GM18499 (cell line): ENCODE measurements at regions not wholly inside any gene's neighbourhood (a gene's known extent, or its start where the extent isn't known, plus 50 kb on each side); places are given as distances from the start of the nearest gene placed in this dataset.

Experiments
- ATAC-seq: cut with Tn5 transposase; IDR thresholded peaks from one replicate; pipeline ENCODE4 v1.9.1; 2021; ENCODE audit warnings: moderate number of reproducible peaks; ENCODE audit not compliant: insufficient read depth, unreplicated experiment

DNA sequence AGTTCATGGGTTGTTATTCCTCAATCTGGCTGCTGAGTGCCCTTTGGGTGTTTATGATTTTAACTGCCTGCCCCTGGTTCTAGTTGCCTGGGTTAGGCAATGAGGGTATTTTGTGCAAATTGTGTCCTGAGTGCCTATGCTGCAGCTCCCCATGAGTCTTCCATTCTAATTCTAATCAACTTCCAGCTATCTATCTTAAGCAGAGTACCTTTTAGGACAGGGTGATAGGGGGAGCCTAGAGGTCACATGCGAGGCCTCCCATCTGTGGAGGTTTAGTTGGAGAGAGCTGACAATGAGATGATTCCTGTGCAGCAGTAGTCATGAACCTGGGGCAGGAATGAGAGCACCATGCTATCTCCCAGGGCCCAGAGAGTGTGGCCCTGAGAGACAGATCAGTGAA, 225.9 kb upstream of the PLEKHG7 start:
- no peak for ATAC-seq

DNA sequence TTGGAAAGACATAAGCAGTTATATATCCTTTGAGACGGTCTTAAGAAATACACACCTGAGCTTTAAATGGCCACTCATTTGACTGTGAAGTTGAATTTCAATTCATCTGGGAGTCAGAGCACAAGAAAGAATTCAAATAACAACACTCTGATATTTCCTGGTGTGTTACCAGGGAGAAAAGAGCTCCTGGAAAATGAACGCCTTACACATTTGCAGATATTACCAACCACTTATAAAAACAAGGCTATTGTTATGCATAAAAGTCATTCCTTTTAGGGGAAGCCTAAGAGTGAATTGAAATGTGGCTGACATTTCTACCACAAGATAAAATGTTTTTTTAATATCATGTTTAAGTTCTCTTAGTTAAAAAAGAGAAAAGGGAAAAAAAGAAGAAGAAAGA, 229.2 kb upstream of the PLEKHG7 start:
- no peak for ATAC-seq

DNA sequence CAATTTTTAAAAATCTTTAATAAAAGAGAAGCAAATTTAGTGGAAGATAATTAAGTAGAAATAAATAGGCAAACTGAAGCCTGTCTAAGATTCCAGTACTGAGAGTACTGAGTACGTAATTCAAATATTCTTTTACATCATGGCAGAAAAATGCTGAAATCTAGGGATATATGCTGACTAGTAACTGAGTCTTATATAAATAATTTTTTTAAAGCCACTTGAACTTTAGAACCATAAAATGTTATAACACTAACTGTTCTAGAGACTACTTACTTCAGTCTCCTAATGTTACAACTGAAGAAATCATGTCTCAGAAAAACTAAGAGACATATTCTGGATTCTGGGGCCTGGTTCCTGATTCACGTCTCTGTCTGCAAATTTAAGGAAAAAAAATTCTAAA, 230.6 kb upstream of the PLEKHG7 start:
- ATAC-seq = no peak

DNA sequence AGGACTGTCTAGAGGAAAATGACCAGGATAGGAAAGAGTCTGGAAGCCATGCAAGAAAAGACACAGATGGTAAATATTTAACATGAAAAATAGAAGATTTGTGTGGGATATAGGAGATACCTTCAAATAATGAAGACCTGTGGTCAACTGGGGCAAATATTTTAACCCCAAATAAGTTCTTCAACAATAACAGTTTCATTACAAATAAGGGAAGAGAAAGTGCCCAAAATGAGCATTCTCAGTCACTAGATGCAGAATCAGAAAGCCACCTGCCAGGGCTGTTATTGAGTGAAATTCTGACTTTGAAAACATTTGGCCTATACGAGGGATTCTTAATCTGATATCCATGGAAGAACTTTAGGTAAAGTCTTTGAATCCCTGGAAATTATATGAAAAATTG, 231.2 kb upstream of the PLEKHG7 start:
- ATAC-seq = peak; percentile 39

DNA sequence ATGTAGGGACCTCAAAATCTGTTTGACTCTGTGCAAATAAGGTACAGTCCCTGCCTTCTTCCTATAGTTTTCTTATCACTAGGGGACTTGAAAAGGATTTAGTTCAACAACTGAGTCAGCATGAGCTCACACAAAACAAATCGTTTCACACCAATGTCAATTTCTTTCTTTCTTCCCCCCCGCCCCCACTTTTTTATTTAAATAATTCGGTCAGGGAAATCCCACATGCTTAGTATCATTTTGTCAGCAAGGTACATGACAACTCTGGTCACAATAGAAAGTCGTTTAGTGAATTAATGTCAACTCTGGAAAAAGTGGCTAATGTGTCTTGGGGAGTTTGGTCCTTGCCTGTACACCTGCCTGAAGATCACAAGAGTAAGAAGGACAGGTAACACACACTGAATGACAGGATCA, 232.2 kb upstream of the PLEKHG7 start:
- ATAC-seq = peak; percentile 29

DNA sequence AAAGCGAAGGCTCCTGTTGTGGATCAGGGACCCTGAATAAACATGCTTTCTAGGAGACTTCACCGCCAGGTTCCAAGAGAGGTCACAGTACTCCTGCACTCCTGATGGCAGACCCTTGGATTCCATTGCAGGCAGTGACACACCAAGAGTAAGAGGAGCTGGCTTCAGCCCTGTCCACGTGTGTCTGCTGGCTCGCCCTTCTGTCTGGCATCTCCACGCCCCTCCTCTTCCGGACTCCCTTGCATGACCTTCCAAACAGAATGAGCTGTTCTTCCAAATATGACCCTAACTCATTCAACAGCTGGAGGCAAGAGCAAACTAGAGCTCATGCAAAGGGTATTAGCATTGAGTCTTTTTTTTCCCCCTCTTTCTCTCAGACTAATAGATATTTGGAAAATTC, 233.0 kb upstream of the PLEKHG7 start:
- ATAC-seq = no peak

DNA sequence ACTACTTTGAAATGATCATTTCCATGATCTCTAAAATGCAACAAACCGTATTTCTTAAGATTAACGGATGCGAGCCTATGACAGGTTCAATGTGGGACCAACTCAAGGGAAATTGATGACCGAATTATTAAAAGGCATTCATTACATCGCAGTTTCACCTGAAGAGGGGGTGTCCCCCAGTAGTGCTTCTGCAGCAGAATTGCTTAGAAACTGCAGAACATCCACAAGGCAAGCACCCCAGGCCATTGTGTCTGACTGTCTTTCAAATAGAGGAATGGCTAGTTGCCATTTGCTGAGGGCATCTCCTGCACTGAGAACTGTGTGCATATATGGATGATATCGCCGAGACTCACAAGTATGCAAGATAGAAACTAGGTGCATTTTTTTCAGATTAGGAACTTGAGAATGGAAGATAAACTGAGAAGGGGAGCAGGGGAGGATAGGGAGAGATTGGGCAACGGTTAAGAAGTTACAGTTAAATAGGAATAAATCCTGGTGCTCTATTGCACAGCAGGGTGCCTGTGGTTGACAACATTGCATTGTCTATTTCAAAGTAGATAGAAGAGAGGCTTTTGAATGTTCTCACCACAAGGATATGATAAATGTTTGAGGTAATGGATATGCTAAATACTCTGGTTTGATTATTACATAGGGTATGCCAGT, 234.3 kb upstream of the PLEKHG7 start:
- ATAC-seq = no peak

DNA sequence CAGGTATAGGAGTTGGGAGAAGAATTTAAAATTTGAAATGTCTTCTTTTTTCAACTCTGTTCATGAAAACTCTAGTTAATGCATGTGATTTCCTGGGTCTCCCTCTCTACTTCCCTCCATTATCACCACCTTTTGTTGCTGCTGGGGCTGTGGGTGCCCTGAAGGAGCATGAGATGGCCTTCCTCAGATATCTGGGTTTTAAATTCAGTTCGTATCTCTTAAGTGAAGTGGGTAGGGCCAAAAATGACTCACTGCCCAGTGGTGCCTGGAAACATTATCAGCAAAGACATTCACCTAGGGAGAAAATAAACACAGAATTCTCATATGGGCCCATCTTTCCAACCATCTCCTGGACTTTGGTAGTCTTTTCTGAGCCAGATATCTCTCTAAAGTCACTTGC, 234.9 kb upstream of the PLEKHG7 start:
- ATAC-seq = no peak

DNA sequence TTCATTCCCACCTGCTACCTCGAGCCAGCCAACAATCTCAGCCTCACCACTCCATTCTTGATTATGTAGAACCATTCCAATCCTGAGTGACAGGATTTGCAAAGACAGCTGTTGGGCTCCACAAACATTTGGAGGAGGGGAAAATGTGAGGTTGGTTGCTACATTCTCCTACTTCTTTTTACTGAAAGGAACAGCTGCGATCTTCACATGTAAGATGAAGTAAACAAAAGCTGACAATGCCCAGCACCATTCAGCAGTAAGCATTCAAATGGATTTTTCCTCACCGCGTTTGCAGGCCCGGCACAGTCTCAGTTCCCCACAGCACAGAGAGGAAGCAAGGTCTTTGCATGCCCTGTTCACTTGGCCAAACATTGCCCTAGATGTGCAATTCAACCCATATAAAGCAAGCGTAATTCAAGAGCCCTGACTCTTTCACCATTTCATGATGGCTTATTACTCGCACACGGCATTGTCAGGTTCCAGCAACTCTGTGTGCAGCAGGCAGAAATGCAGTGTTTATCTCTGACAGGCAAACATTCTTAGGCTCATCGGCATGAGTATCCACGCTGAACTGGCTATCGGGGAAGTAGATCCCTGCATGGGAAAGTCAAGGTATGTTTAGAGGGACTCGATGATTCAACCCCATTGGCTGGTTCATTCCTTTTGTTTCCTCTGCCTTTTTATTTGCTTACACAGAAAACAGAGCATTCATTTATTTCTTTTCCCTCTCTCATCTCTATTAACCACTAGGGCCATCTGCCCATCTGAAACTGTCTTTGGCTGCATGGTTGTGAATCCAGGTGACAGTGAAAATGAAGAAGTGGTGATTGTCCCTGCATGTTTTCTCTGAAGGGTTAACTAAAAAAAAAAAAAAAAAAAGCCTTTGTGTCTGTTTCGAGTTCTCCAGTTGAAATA, 236.1 kb upstream of the PLEKHG7 start:
- ATAC-seq = peak; percentile 27

DNA sequence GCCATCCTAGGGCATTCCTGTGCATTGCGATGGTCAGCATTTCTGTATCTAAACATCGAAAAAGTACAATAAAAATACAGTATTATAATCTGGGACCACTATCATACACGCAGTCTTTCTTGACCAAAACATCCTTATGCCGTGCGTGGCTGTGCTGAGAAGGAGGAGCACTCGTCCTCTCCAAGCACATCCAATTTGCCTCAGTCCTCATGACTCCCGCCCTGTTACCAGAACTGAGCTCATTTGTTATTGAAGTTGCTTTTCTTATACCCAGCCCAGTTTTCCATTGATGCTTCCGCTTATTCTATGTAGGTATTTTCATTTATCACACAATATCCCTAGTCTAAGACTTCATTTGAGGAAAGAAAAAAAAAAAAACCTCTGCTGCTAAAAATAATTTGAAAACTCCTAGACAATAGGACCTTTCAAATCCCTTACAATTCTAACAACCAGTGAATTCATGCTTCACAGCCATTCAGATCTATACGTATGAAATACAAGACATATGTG, 236.9 kb upstream of the PLEKHG7 start:
- ATAC-seq = no peak

DNA sequence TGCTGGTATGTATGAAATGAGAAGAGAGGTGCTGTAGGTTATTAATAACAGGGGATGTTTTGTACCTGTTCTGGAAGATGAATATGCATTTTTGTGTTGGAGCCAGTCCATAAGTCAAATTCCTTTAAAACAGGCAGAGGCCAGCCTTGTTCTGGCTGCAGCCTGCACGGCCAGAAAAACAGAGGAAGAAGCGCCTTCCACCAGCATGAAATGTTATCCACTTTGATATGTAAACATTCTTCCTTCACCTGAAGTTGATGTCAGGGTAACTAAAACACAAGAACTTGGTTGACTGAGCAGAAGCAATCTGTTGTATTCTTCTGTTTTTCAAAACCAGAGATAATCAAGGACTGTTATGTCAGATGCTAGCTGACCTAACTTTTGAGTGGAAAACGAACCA, 237.9 kb upstream of the PLEKHG7 start:
- ATAC-seq = no peak

DNA sequence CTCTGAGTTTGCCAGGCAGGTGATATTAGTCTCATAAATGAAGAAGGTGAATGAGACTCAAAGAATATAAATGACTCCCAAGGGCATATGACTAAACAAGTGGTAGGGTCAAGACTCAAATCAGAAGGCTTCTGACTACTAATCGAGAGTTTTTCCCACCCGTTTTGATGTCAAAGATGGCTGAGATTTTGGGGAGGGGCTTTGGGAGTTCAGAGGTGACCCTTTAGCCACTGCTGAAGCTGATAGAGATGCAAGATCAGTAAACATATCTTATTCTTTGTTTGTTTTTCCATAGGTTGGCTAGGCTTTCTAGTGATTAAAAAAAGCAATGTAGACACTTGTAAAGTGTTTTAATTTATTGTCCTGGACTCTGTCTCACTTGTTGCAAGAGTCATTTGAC, 239.6 kb upstream of the PLEKHG7 start:
- no peak for ATAC-seq

DNA sequence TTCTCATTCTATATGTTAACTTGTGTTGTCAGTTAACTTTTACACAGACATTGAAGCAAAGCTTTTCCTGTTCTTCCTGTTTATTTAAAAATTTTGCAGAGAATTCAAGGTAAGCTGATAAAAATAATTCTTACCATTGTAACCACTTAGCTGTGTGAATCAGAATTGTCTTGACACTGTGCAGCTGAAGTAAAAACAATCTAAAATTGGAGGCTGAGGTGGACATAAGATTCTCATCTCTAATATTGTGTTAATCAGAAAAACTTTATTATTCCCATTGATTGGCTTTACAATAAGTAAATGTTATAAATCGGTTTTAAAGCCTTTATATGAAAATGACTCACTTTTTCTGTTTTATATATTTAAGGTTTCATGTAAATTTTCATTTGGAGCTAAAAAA, 240.3 kb upstream of the PLEKHG7 start:
- no peak for ATAC-seq

DNA sequence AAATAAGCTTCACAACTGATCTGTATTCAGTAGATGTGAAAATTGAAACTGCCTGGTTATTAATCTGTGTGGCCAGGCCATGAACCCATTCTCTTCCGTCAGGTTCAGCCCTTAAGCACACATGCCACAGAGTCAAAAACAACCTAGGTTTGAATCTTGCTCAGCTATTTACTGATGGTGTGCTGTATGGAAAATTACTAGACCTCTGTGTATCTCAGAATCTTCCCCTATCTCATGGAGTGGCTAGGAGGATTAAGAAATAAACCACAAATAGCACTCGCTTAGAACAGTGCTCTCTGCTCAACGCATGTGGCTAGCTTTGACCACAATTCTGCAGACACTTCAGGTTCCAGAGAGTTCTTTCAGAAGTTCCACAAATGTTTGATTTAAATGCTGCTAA, 240.7 kb upstream of the PLEKHG7 start:
- ATAC-seq = peak; percentile 48

DNA sequence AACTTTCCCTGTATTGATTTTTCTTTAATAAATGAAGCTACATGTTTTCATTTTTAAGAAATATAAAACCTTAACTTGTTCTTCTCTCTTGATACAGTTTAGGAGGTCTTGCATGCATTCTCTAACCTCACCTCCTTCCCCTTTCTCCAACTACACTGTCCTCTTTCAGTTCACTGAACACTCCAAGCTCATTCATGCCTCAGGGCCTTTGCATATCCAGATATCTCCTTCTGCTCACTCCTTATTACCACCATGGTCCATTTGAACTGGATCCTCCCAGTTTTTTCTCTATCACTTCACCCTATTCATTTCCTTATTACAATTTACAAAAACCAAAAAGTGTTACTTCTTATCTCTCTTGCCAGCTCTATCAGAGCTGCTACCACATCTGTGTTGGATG, 242.9 kb upstream of the PLEKHG7 start:
- no peak for ATAC-seq

DNA sequence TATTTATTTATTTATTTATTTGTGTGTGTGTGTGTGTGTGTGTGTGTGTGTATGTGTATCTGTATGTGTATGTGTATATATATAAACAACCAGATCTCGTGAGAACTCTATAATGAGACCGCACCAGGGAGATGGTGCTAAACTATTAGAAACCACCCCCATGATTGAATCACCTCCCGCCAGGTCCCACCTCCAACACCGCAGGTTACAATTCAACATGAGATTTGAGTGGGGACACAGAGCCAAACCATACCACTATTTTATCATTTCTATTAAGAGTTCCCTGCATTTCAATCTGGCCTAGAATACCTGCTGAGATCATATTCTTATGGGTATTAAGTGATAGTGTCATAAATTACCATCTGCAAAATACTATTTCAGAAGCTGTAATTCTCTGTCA, 243.8 kb upstream of the PLEKHG7 start:
- no peak for ATAC-seq

DNA sequence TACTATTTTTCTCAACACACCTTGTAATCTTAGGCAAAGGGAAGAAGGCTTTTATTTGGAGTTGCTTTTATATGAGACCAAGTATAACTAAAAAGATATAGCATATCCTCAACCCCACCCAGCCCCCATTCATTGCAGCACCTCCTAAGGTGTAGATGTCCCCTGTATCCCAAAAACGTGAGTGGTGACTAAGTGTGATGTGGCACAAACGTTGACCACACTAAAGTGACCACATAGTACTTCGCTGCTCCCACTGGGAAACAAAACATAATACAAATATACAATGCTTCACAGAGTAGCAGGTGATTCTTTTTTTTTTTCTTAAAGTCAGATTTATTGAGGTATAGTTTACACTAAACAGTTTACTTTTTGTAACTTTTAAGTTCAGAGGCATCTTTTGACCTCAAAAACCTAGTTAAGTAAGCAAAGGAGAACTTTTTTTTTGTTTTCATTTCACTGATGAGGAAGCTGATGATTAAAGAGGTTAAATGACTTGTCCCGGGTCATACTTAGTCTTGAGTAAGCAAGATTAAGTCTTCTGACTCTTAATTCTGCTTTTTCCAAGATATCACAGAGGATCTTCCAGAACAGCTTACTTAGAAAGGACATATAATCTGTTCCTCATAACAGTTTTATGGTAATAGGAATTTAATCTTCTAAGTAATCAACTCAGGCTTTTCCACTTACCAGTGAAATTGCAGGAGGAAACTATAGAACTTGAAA, 245.2 kb upstream of the PLEKHG7 start:
- ATAC-seq = no peak

DNA sequence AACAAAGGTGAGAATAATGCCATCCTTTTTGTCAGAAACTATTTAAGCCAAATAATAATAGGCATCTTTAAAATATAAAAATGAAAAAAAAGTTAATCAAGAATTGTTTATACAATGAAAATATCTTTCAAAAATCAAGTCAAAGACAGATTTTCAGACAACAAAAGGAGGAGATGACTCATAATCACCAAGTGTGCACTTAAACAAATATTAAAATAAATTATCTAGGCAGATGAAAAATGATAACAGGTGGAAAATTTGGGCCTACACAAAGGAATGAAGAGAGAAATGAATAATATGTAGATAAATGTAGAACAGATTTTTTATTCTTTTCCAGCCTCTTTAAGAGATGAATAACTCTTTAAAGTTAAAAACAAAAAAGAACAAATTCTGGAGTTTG, 250.0 kb upstream of the PLEKHG7 start:
- ATAC-seq = no peak

DNA sequence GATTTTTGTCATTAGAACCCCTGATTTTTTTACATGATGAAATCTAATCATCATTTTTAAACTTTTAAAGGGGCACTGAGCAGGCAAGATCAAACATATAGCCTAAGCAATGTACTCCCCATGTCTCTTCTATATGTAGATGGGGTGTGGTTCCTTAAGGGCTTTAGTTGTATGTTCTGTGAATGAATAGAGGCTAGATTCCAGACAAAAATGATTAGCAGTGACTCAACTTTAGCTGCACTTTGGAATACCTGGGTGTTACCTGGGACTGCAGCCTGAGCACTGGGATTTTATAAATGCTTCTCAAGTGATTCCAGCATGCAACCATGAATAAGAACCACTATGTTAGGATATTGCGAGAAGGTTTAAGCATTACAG, 256.7 kb upstream of the PLEKHG7 start:
- no peak for ATAC-seq

DNA sequence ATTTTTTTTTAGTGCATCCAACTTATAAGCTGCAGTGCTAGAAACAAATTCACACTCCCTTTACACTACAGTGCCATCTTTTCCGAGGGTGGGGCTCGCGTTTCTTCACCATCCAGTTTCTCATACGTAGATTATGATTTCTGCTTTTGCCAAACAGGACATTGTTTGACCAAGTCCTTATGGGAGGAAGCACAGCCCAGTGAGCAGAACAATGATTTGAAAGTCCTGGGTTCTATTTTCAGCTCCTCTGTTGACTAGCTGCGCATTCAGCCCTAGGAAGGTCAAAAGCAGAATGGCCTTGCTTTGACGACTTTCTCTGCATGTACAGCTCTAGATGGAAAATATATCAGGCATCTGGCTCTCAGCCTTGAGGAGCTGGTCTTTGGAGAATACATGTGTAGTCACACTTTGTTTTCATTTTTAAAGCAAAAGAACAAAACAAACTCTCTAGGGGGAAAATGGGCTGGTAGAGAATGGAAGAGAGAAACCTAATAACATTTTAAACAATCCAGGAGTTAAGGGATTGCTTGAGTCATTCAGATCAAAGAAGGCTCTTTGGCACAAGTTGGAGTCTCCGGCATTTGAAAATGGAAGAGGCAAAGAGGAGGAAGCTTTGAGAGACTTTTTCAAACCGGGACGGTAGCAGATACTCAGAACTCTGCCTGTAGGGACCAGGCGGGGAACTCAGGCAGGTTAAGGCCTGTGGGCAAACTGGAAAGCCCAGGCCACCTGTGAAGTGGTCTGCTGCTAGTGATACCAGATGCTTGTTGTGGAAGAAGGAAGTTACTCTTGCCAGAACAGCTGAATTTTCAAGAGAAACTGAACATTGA, 257.3 kb upstream of the PLEKHG7 start:
- ATAC-seq = peak; percentile 68
